NCI-H1105 (cell line): ENCODE measurements at regions not wholly inside any gene's neighbourhood (a gene's known extent, or its start where the extent isn't known, plus 50 kb on each side); places are given as distances from the start of the nearest gene placed in this dataset.

Experiments
- DNase-seq: peaks from one replicate; lab custom pipeline; 2025; lab: John Stamatoyannopoulos, UW

GRCh38 chr12:42677461-42677860 lies 87.9 kb upstream of the PRICKLE1 start:
- no peak for DNase-seq

- DNase-seq = no peak
These were observed 84.0 kb upstream of the PRICKLE1 start for GRCh38 chr12:42673535-42673934.

- DNase-seq = no peak
These were observed 81.2 kb upstream of the PRICKLE1 start for GRCh38 chr12:42670719-42671118.

GRCh38 chr12:42669553-42669952 lies 80.0 kb upstream of the PRICKLE1 start:
- no peak for DNase-seq

DNA sequence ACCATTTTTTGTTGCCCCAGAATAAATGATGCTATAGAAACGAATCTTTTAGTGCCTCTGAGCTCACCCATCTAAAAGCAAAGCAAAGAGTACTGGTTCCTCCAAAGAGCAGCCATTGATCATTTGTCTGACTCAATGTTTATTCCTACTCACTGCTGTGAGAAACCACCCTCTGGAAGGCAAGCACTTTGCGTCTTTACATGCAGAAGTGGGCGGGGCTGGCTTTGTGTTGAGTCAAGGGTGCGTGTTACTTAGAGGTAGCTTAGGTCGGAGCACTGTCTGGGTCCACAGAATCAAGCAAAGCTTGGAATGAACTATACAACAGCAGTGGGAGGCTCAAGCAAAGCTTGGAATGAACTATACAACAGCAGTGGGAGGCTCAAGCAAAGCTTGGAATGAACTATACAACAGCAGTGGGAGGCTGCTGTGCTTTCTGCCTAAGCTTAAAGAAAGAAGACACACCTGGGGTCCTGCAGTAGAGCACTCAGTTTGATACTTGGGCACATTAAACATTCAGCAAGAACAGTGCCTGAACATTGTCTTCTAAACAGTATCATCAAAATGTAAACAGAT lies 77.2 kb upstream of the PRICKLE1 start:
- no peak for DNase-seq

DNA sequence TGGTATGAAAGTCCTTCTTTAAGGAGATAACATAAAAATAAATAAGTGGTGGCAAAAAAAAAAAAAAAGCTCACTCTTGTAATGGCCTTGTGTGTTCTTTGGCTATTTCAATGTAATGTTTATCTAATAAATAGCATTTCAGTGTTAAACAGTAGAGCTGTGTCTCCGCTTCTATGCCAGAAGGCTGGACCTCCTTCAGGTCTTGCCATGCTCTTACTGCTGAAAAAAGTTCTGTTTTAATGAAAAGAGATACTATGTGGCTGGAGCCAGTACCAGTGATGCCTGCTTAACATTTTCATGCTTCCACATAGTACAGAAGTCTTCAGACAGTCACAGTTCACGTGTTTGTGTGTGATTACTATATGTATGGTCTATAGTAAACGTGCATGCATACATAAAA lies 74.1 kb upstream of the PRICKLE1 start:
- DNase-seq = no peak

GRCh38 chr12:42660968-42661937 lies 71.7 kb upstream of the PRICKLE1 start:
- DNase-seq = peak; percentile 56

GRCh38 chr12:42660117-42660516 lies 70.6 kb upstream of the PRICKLE1 start:
- DNase-seq = no peak

DNA sequence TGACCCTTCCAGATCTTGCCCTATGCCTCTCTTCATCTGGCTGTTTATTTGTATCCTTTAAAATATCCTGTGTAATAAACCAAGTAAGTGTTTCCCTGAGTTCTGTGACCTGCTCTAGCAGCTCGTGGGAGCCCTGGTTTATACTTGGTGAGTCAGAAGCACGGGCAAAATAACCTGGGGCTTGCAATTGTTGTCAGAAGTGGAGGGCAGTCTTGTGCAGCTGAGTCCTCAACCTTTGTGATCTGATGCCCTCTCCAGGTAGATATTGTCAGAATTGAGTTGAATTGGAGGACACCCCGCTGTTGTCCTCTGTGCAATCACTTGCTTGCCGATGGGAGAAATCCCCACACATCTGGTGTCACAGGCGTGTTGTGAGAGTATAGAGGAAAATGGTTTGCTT lies 62.5 kb upstream of the PRICKLE1 start:
- DNase-seq = no peak

DNA sequence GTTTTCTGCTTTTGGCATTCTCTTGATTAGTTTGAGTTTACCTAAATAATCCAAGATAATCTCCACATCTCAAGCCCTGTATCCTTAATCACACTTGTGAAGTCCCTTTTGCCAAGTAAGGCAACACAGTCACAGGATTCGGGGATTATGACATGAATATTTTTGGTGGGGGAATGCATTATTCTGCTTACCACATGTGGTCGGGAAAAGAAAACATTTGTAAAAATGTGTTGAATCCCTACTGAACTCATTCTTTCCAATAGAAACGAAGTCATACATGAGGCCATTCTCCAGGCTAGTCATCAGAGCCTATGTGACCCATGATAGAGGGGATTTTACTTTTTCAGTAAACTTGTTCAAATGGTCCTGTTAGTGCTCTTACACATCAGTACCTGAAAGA lies 58.5 kb upstream of the PRICKLE1 start:
- no peak for DNase-seq

DNA sequence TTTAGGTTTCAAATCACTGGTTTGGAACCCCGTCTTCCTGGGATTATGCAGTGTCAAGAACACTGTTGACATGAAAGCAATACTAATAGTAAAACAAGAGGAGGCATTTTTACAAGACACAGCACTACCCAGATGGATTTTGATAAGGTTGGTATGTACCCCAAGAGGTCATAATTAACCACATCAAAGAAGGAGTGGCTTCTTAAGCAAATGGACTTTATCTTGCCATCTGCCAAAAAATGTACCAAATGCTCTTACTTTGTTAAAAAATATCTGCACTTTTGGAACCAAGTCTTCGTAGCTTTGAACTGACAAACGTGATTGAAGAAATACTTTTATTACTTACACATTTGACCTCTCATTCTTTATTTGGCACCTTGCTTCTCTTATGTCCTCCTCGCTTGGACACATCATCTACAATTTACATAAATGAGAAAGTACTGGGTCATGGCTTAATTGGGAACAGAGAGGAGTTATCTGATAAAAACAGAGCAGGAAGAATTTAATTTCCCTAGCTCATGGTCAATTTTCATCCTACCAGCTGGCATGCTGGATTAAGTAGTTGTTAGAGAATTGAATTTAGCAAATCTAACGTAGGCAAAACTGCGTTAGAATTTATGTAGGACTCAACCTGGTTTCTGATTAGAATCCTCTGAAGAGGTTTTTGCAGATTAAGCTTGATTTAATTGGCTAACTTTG lies 54.5 kb upstream of the PRICKLE1 start:
- no peak for DNase-seq

DNA sequence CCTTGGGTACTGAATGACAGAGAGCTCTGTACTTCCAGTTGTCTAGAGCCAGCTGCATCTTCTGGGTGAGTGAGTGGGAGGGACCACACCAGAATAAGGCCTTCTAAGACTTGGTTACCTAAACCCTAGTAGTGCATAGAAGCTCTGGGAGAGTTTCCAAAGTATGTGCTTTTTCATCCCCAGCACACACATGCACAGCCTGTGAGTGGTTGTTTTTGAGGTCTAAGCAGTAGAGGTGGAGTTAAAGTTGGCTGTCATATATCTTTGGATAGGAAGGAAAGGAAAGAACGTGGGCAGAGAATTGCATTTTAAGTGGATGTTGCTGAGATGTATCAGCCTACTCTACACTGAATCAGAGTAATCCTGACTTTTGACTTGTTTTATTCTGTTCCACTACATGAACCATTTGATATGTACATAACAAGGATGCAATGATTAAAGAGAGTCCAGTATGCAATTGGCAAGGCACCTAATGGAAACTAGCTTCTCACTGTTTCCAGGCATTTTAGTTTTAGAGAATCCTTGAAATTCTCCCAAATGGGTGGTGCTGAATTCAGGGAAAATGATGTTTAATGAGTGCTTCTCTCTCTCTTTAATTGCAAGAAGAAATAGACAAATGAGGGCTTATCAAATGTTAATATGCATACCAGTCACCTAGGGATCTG lies 51.8 kb upstream of the PRICKLE1 start:
- no peak for DNase-seq

DNA sequence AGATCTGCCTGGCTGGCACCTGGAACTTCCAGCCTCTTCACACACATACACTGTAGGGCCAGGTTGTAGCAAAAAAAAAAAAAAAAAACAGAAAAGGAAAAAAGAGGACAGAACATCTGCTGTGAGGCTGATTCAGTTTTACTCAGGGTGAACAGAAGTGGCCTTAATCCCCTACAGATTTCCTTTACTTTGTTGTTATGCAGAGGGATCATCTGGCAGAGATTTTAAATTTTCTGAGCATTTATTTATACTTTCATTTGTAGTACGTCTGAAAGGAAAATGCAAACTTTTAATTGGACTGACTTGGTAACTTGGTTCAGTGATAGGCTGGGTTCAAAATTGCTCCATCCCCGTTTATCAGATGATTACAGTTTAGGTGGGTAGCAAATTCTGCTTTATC lies 50.8 kb upstream of the PRICKLE1 start:
- DNase-seq = no peak

DNA sequence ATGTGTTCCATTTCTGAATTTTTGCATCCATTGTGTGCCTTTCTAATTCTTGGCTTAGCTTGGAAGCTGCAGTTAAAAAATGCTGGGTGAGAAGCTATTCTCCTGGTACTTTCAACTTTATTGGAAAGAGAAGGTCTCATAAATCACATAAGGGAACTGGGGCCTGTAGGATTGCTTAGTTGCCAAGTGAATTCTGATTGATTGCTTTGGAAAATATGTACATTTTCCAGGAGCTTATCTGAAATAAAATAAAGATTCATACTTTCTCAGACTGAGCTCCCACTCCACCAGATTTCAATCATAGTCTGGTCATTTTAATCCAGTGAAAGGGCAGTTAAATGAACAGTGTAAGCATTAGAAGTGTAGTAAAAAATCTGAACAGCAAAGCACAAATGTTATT lies 50.0 kb upstream of the PRICKLE1 start:
- DNase-seq = no peak
